HEK293 (cell line): ENCODE measurements at regions not wholly inside any gene's neighbourhood (a gene's known extent, or its start where the extent isn't known, plus 50 kb on each side); places are given as distances from the start of the nearest gene placed in this dataset.

Experiments used
- KLF16 ChIP-seq: fragments of 450-650 bp; formaldehyde crosslinking; IDR thresholded peaks from 2 replicates; pipeline ENCODE4 v1.5.1; 2017; ENCODE audit warnings: missing biosample characterization, missing genetic modification characterization
- PRDM1 ChIP-seq: fragments of 450-650 bp; formaldehyde crosslinking; IDR thresholded peaks from 2 replicates; pipeline ENCODE4; 2016; ENCODE audit warnings: missing biosample characterization, missing genetic modification characterization
- ZNF707 ChIP-seq: fragments of 450-650 bp; formaldehyde crosslinking; IDR thresholded peaks from 2 replicates; pipeline ENCODE4 v1.5.1; 2016; ENCODE audit warnings: missing biosample characterization, missing genetic modification characterization

DNA sequence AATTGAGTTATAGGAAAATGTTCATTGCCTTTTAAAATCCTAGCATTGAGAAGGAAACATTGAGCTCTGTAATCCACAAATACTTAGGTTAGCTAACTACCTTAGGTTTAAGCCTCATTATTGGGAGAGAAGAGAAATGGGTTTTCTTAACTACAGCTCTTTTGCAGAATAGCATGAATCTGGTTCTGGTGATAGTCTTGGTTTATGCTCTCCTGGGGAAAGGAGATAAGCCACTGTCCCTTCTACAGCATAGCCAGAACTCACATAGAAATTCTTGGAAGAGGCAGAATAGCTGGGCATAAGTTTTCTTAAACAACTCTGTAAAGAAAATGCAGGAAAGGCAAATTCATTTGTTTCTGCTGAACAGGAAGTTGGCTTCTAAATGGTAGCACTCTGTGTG, 378.6 kb upstream of the CHRM2 start:
- TF ChIP-seq PRDM1 (tag by site-specific recombination) (no peak), KLF16 (tag by site-specific recombination) (no peak), ZNF707 (tag by site-specific recombination) (no peak)
